SK-N-SH (cell line): ENCODE measurements at regions not wholly inside any gene's neighbourhood (a gene's known extent, or its start where the extent isn't known, plus 50 kb on each side); places are given as distances from the start of the nearest gene placed in this dataset.
A peak's percentile ranks its signal among the peaks of the same experiment; 100 is the strongest.

Experiments
- PBX3 ChIP-seq: IDR thresholded peaks from 2 replicates; pipeline ENCODE4; 2012
- POLR2AphosphoS5 ChIP-seq: IDR thresholded peaks from 2 replicates; pipeline ENCODE4 v1.6.1; 2012; ENCODE audit warnings: low read depth, low read length

- TF ChIP-seq PBX3, result peak; percentile 94
- TF ChIP-seq POLR2AphosphoS5, result peak; percentile 79; the same call in 1 of the 2 replicates
Measured at GRCh38 chr13:50645092-50645491, 198.4 kb downstream of the DLEU7 start.
